NCI-H2227 treated with DMSO at 0.1 percent for 48 hours (cell line): ENCODE measurements at regions not wholly inside any gene's neighbourhood (a gene's known extent, or its start where the extent isn't known, plus 50 kb on each side); places are given as distances from the start of the nearest gene placed in this dataset.
A peak's percentile ranks its signal among the peaks of the same experiment; 100 is the strongest.
"Not testable (repeated sequence)": the region's sequence is repeated elsewhere in the genome, so short reads cannot be mapped to it uniquely, and the experiment has no call there.

Experiments
- DNase-seq: peaks from one replicate; lab custom pipeline; 2025; lab: John Stamatoyannopoulos, UW

GRCh38 chr7:70846208-70846607 lies 285.7 kb upstream of the GALNT17 start:
- DNase-seq, result no peak

GRCh38 chr7:70849580-70850235 lies 282.2 kb upstream of the GALNT17 start:
- no peak for DNase-seq

- DNase-seq, result no peak
Observed at GRCh38 chr7:70855373-70855772, 276.6 kb upstream of the GALNT17 start.

GRCh38 chr7:70856901-70857630 lies 274.9 kb upstream of the GALNT17 start:
- DNase-seq, result peak; percentile 37

- no peak for DNase-seq
Observed at GRCh38 chr7:70857793-70858545, 274.0 kb upstream of the GALNT17 start.

- no peak for DNase-seq
Observed at GRCh38 chr7:70867513-70867912, 264.4 kb upstream of the GALNT17 start.

GRCh38 chr7:70870349-70870748 lies 261.6 kb upstream of the GALNT17 start:
- DNase-seq, result no peak

- DNase-seq, result no peak
Observed at GRCh38 chr7:70872188-70872587, 259.8 kb upstream of the GALNT17 start.

- no peak for DNase-seq
Observed at GRCh38 chr7:70881167-70881847, 250.6 kb upstream of the GALNT17 start.

- DNase-seq, result no peak
Observed at GRCh38 chr7:70883750-70884439, 248.0 kb upstream of the GALNT17 start.

- DNase-seq, result no peak
Observed at GRCh38 chr7:70884440-70884764, 247.5 kb upstream of the GALNT17 start.

GRCh38 chr7:70884809-70885208 lies 247.1 kb upstream of the GALNT17 start:
- no peak for DNase-seq

GRCh38 chr7:70886547-70886946 lies 245.4 kb upstream of the GALNT17 start:
- DNase-seq, result no peak

GRCh38 chr7:70887186-70887585 lies 244.8 kb upstream of the GALNT17 start:
- DNase-seq, result no peak

- DNase-seq, result no peak
Observed at GRCh38 chr7:70890147-70890969, 241.6 kb upstream of the GALNT17 start.

- no peak for DNase-seq
Observed at GRCh38 chr7:70893422-70893821, 238.5 kb upstream of the GALNT17 start.

- DNase-seq, result no peak
Observed at GRCh38 chr7:70893971-70894715, 237.8 kb upstream of the GALNT17 start.

GRCh38 chr7:70894799-70895198 lies 237.1 kb upstream of the GALNT17 start:
- DNase-seq, result no peak

- DNase-seq, result not testable (repeated sequence)
Observed at GRCh38 chr7:70895337-70896200, 236.4 kb upstream of the GALNT17 start.
